ENCODE measurements at regions not wholly inside any gene's neighbourhood (a gene's known extent, or its start where the extent isn't known, plus 50 kb on each side); places are given as distances from the start of the nearest gene placed in this dataset.

GRCh38 chr4:128718768-128719167, 90.7 kb upstream of the JADE1 start:
- WGBS (ENCODE audit: low lambda C conversion rate) = 0% methylated on average over 1 of the region's 1 CpG

More at GRCh38 chr4:128718768-128719167, 90.7 kb upstream of the JADE1 start:
- H3K9me3 ChIP-seq (ENCODE audit: low read length) = no peaks in the 10 kb centered on the region
- in situ Hi-C loops (cut with HindIII; ENCODE audit: extremely low pct_ligation_motif_present, low pct_unique_long_range_greater_than_20kb) = no loop called here
- FAIRE-seq = no peak
- no peak overlapping the region for H2AFZ ChIP-seq (ENCODE audit: low read length)
- CTCF ChIA-PET (ENCODE audit: low intra/inter-chr PET ratio, low total read pairs) = no interaction called here
- H3K36me3 ChIP-seq (replicated peaks in 1 of 2; ENCODE audit: control insufficient read depth in 1 of 2, insufficient read depth in 2 of 2, low read length in 2 of 2) = no peaks in the 10 kb centered on the region
- H3K79me2 ChIP-seq (ENCODE audit: insufficient read depth, low read length) = no peaks in the 10 kb centered on the region
- no peak overlapping the region for H3K4me3 ChIP-seq (replicated peaks in 1 of 3; ENCODE audit: insufficient read depth in 1 of 3, low read depth in 2 of 3, low read length in 3 of 3)
- H3K4me1 ChIP-seq (ENCODE audit: insufficient read depth, low read length) = no peaks in the 10 kb centered on the region
- no peak overlapping the region for H3K27ac ChIP-seq (ENCODE audit: extremely low read length, insufficient read depth, low read length)
- H3K27me3 ChIP-seq (ENCODE audit: control insufficient read depth in 1 of 2, insufficient read depth in 2 of 2, low read length in 2 of 2) = no peaks in the 10 kb centered on the region
- POLR2A ChIA-PET = no interaction called here
- H4K20me1 ChIP-seq (ENCODE audit: insufficient read depth, low read length) = no peaks in the 10 kb centered on the region
- intact Hi-C loops (cut with micrococcal nuclease; ENCODE audit: unreplicated experiment) = no loop called here
- TF ChIP-seq, protein P1, sequence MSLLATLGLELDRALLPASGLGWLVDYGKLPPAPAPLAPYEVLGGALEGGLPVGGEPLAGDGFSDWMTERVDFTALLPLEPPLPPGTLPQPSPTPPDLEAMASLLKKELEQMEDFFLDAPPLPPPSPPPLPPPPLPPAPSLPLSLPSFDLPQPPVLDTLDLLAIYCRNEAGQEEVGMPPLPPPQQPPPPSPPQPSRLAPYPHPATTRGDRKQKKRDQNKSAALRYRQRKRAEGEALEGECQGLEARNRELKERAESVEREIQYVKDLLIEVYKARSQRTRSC (CRISPR knock-in tag; IDR thresholded peaks at IDR 0.05; ENCODE audit: low read depth) = no peak
- TF ChIP-seq TEAD3 (CRISPR knock-in tag; optimal IDR thresholded peaks at IDR 0.05; ENCODE audit: borderline replicate concordance) = no peak
- TF ChIP-seq ZBTB20 (CRISPR knock-in tag; IDR thresholded peaks at IDR 0.05; ENCODE audit: borderline replicate concordance, low read depth) = no peak
- no peak for TF ChIP-seq KAT8 (CRISPR knock-in tag; IDR thresholded peaks at IDR 0.05)
- TF ChIP-seq, protein P2, sequence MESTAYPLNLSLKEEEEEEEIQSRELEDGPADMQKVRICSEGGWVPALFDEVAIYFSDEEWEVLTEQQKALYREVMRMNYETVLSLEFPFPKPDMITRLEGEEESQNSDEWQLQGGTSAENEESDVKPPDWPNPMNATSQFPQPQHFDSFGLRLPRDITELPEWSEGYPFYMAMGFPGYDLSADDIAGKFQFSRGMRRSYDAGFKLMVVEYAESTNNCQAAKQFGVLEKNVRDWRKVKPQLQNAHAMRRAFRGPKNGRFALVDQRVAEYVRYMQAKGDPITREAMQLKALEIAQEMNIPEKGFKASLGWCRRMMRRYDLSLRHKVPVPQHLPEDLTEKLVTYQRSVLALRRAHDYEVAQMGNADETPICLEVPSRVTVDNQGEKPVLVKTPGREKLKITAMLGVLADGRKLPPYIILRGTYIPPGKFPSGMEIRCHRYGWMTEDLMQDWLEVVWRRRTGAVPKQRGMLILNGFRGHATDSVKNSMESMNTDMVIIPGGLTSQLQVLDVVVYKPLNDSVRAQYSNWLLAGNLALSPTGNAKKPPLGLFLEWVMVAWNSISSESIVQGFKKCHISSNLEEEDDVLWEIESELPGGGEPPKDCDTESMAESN (CRISPR knock-in tag; conservative IDR thresholded peaks at IDR 0.05) = no peak
- TF ChIP-seq HOXA5 (CRISPR knock-in tag; IDR thresholded peaks at IDR 0.05) = no peak
- no peak for TF ChIP-seq AGO2 (optimal IDR thresholded peaks at IDR 0.05; ENCODE audit: low read depth, low read length)
- TF ChIP-seq, protein P3, sequence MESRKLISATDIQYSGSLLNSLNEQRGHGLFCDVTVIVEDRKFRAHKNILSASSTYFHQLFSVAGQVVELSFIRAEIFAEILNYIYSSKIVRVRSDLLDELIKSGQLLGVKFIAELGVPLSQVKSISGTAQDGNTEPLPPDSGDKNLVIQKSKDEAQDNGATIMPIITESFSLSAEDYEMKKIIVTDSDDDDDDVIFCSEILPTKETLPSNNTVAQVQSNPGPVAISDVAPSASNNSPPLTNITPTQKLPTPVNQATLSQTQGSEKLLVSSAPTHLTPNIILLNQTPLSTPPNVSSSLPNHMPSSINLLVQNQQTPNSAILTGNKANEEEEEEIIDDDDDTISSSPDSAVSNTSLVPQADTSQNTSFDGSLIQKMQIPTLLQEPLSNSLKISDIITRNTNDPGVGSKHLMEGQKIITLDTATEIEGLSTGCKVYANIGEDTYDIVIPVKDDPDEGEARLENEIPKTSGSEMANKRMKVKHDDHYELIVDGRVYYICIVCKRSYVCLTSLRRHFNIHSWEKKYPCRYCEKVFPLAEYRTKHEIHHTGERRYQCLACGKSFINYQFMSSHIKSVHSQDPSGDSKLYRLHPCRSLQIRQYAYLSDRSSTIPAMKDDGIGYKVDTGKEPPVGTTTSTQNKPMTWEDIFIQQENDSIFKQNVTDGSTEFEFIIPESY (CRISPR knock-in tag; IDR thresholded peaks at IDR 0.05) = no peak
- no peak for TF ChIP-seq ZIK1 (CRISPR knock-in tag; IDR thresholded peaks at IDR 0.05; ENCODE audit: borderline replicate concordance, low read depth)
- TF ChIP-seq, protein P4, sequence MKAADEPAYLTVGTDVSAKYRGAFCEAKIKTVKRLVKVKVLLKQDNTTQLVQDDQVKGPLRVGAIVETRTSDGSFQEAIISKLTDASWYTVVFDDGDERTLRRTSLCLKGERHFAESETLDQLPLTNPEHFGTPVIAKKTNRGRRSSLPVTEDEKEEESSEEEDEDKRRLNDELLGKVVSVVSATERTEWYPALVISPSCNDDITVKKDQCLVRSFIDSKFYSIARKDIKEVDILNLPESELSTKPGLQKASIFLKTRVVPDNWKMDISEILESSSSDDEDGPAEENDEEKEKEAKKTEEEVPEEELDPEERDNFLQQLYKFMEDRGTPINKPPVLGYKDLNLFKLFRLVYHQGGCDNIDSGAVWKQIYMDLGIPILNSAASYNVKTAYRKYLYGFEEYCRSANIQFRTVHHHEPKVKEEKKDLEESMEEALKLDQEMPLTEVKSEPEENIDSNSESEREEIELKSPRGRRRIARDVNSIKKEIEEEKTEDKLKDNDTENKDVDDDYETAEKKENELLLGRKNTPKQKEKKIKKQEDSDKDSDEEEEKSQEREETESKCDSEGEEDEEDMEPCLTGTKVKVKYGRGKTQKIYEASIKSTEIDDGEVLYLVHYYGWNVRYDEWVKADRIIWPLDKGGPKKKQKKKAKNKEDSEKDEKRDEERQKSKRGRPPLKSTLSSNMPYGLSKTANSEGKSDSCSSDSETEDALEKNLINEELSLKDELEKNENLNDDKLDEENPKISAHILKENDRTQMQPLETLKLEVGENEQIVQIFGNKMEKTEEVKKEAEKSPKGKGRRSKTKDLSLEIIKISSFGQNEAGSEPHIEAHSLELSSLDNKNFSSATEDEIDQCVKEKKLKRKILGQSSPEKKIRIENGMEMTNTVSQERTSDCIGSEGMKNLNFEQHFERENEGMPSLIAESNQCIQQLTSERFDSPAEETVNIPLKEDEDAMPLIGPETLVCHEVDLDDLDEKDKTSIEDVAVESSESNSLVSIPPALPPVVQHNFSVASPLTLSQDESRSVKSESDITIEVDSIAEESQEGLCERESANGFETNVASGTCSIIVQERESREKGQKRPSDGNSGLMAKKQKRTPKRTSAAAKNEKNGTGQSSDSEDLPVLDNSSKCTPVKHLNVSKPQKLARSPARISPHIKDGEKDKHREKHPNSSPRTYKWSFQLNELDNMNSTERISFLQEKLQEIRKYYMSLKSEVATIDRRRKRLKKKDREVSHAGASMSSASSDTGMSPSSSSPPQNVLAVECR (CRISPR knock-in tag; IDR thresholded peaks at IDR 0.05; ENCODE audit: borderline replicate concordance) = no peak
- no peak for TF ChIP-seq RBM22 (optimal IDR thresholded peaks at IDR 0.05; ENCODE audit: low read length)
- TF ChIP-seq ZBTB8A (CRISPR knock-in tag; IDR thresholded peaks at IDR 0.05; ENCODE audit: borderline replicate concordance, low read depth) = no peak
- no peak for TF ChIP-seq NFATC3 (CRISPR knock-in tag; IDR thresholded peaks at IDR 0.05)
- no peak for TF ChIP-seq SPEN (CRISPR knock-in tag; IDR thresholded peaks at IDR 0.05; ENCODE audit: low read depth)
- TF ChIP-seq ZFP62 (CRISPR knock-in tag; IDR thresholded peaks at IDR 0.05) = no peak
- no peak for TF ChIP-seq HMG20B (CRISPR knock-in tag; conservative IDR thresholded peaks at IDR 0.05)
- H3K9ac ChIP-seq (ENCODE audit: insufficient read depth, low read depth, low read length) = no peak overlapping the region
- no TSS peak for BruUV-seq (replicated peaks)
- H3K4me2 ChIP-seq (ENCODE audit: low read depth, low read length) = no peak overlapping the region
- ATAC-seq = no peak
- no peak for DNase-seq (ENCODE audit: low spot score)

Data from HepG2 (cell line).